GM12873 (cell line): ENCODE measurements at regions not wholly inside any gene's neighbourhood (a gene's known extent, or its start where the extent isn't known, plus 50 kb on each side); places are given as distances from the start of the nearest gene placed in this dataset.

Experiments
- TF ChIP-seq, protein P1 (sequence below): IDR thresholded peaks from 2 replicates; pipeline ENCODE4 v1.5.1; 2012; ENCODE audit warnings: low read depth, mild to moderate bottlenecking, moderate library complexity, low read length, control low read depth; ENCODE audit not compliant: insufficient read depth; ENCODE audit errors: missing control alignments

DNA sequence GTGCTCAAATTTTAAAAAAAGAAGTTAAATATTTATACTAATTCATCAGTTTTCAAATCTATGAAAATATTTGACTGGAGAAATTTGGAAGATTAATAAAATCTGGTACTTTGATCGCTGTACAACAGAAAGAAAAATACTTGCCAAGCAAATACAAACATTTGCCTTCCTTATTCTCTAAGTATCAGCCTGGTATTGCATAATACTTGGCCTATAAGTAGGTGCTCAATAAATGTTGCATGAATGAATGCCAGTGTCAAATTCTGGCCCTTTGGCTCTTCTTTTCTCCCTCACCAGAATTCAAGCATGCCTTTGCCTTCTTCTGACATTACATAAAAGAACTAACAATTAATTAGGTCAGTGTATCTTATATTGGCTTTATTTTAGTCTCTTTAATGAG lies 601.7 kb upstream of the GBE1 start:
- TF ChIP-seq, protein P1, sequence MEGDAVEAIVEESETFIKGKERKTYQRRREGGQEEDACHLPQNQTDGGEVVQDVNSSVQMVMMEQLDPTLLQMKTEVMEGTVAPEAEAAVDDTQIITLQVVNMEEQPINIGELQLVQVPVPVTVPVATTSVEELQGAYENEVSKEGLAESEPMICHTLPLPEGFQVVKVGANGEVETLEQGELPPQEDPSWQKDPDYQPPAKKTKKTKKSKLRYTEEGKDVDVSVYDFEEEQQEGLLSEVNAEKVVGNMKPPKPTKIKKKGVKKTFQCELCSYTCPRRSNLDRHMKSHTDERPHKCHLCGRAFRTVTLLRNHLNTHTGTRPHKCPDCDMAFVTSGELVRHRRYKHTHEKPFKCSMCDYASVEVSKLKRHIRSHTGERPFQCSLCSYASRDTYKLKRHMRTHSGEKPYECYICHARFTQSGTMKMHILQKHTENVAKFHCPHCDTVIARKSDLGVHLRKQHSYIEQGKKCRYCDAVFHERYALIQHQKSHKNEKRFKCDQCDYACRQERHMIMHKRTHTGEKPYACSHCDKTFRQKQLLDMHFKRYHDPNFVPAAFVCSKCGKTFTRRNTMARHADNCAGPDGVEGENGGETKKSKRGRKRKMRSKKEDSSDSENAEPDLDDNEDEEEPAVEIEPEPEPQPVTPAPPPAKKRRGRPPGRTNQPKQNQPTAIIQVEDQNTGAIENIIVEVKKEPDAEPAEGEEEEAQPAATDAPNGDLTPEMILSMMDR = no peak

DNA sequence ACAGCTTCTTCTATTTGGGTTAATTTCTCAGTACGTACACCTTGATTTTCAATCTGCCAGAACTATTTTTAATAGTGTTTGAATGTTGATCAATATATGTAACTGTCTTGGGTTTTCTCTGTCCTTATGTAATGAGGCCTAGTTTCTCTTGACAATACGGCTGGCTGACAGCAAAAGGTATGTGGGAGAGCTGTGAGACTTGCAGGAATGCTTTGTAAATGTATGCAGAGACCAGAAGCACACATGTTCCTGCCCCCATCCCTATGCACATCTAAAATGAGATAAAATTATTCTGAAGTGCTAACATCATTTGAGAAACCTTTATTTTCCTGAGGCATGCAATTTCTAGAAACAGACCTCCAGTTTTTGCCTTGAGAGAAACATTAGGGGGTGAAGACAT lies 593.8 kb upstream of the GBE1 start:
- TF ChIP-seq, protein P1 = no peak

DNA sequence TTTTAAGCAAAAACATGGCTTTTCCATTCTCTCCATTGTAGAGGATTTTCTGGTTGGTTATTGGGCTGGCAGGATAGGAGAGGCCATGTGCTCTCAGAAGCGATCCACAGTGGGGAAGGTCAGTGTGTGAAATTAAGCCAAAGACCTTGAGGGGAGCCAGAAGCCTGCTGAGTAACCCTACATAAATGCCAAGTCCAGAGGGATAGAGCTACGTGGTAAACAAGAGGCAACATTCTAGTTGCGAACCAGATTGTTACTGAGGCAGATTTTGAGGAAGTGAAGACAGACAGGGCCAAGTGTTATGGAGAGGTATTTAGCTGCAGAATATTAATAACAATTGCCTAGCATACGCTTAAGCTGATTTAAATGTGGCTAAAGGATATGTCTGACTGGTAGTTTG lies 592.8 kb upstream of the GBE1 start:
- TF ChIP-seq, protein P1 = no peak

DNA sequence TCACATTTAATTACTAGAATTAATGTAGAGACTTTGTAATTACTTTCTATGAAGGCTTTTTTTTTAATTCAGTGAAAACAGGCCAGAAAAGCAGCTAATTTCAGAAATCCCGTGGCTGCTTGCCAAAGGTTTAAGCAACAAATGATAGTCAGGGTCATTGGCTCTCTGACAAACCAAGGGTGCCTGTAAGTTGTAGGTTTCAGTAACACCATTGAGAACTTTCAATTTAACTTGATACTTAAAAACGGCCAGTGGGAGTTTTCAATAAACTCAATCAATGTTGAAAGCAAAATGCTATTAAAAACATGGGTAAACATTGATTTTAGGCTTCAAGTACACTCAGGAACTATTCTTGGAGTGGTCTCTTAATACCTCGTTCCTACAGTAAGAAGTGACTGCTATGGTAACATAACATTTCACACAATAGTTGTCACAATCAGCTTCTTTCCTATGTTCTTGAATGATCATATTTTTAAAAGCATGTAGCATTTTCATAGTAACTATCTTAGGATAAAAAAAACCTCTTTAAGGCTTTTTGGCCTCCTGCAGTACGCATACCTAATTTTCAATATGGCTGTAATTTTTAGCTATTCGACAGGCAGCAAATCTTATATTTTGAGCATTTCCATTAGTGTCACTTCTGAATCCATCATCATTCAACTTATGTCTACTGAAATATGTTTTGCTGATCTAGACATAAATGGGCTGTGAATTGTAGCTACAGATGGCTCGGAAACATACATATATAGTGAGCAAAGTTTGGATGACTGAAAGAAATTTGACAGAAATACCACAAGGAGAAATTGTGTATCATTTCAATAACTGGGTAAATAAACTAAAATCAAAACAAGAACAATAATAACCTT lies 592.1 kb upstream of the GBE1 start:
- TF ChIP-seq, protein P1 = no peak

DNA sequence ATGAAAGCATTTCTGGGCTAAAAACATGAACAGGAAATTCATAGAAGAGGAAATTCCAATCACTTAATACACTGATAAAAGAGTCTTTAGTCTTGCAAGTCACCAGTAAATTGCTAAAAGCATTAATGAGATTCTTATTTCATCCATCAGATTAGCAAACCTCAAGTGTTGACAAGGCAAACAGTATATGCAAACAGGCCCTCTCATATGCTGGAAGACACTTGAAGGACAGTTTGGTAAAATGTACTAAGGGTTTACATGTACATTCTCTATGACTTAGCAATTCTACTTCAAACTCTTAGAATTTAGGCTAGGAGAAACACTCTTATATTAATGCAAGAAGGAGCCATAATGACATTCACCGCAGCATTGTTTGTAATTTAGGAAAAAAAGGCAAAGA lies 586.1 kb upstream of the GBE1 start:
- TF ChIP-seq, protein P1 = no peak

DNA sequence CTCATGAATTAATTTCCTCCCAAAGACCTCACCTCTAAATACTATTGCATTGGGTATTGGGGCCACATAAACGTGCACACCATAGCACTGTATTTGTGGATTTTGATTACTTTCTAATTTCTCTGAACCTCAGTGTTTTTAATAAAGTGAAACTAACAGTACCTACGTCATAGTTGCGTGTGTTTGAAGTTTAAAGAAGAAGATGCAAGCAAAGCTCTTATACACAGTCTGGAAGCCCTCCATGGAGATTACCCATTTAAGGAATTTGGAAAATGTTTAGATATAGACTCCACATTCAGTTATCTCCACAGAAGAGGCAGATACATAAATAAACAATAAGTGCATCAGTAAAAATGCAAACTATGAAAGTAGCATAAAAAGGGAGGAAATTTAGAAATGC lies 581.1 kb upstream of the GBE1 start:
- TF ChIP-seq, protein P1 = no peak

DNA sequence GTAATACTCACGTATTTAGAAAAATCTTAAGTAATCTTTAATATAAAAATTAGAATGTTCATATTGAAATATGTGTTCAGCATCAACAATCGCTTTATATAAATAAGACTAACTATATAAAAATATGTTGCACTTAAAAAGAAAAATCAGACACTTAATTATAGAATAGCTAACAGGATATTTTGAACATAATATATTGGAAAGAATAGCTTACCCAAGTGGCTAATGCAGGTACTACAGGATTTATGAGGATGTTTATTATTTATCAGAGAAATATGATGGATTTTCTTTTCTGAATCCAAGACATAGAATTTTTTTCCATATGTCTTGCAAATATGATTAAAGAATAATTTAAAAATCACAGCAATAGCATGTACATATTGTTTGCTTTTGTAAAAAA lies 567.9 kb upstream of the GBE1 start:
- TF ChIP-seq, protein P1 = peak; percentile 18
